Spleen (tissue), 11 donors: ENCODE measurements at regions not wholly inside any gene's neighbourhood (a gene's known extent, or its start where the extent isn't known, plus 50 kb on each side); places are given as distances from the start of the nearest gene placed in this dataset.

Source experiments
- DNase-seq: peaks from one replicate; pipeline ENCODE4 v3.0.0-alpha.2; 2020
- H3K27ac ChIP-seq, 8 donors: fragments of 200-600 bp; sonication (generic) in 7 of 8; 1 replicate in 4 of 8; 2 replicates in 4 of 8; pipeline versions ENCODE4 v1.5.0 to v1.8.0; 2016 to 2021; ENCODE audit warnings: inconsistent platforms in 4 of 8, mild to moderate bottlenecking in 4 of 8, moderate library complexity in 1 of 8
- H3K27me3 ChIP-seq, 7 donors: fragments of 200-600 bp; sonication (generic) in 6 of 7; replicated peaks in 1 of 7; 1 replicate in 4 of 7; 2 replicates in 3 of 7; pipeline versions ENCODE4 v1.5.0 to v1.8.0; 2016 to 2021; ENCODE audit warnings: inconsistent platforms in 3 of 7, mild to moderate bottlenecking in 1 of 7
- H3K36me3 ChIP-seq, 6 donors: fragments of 200-600 bp; sonication (generic) in 5 of 6; 1 replicate in 4 of 6; 2 replicates in 2 of 6; pipeline versions ENCODE4 v1.5.0 to v1.8.0; 2016 to 2021; ENCODE audit warnings: inconsistent platforms in 2 of 6
- H3K4me1 ChIP-seq, 6 donors: fragments of 200-600 bp; sonication (generic) in 5 of 6; 1 replicate in 3 of 6; 2 replicates in 3 of 6; pipeline versions ENCODE4 v1.5.0 to v1.8.0; 2016 to 2021; ENCODE audit warnings: inconsistent platforms in 3 of 6
- H3K4me3 ChIP-seq, 8 donors: fragments of 200-600 bp; sonication (generic) in 7 of 8; 1 replicate in 4 of 8; 2 replicates in 4 of 8; pipeline versions ENCODE4 v1.5.0 to v1.8.0; 2016 to 2021; ENCODE audit warnings: inconsistent platforms in 4 of 8, mild to moderate bottlenecking in 4 of 8, moderate library complexity in 2 of 8
- H3K9me3 ChIP-seq, 8 donors: fragments of 200-600 bp; sonication (generic) in 7 of 8; 1 replicate in 4 of 8; 2 replicates in 4 of 8; pipeline versions ENCODE4 v1.5.0 to v1.8.0; 2016 to 2021; ENCODE audit warnings: inconsistent platforms in 4 of 8
- CTCF ChIP-seq, 11 experiments: fragments of 200-600 bp in 7 of 11; fragments of 450-650 bp in 4 of 11; sonication (generic) in 4 of 11; IDR thresholded peaks in 8 of 11; conservative IDR thresholded peaks in 3 of 11; 1 replicate in 7 of 11; 2 replicates in 4 of 11; pipeline versions ENCODE4 v1.4.0 to v1.8.0; 2016 to 2021; ENCODE audit warnings: antibody characterized with exemption in 11 of 11, inconsistent platforms in 4 of 11, mild to moderate bottlenecking in 1 of 11
- POLR2A ChIP-seq, 3 donors: fragments of 450-650 bp; IDR thresholded peaks; one replicate each; pipeline ENCODE4 v1.5.1; 2017; ENCODE audit warnings: antibody characterized with exemption in 3 of 3, mild to moderate bottlenecking in 1 of 3
- POLR2AphosphoS5 ChIP-seq, 3 donors: sonication (generic); formaldehyde crosslinking; IDR thresholded peaks; one replicate each; pipeline ENCODE4 v1.5.1; 2017; ENCODE audit warnings: antibody characterized with exemption in 3 of 3
- WGBS, 5 donors: extraction: QIAGEN DNeasy Blood & Tissue Kit in 3 of 5; methylation state at CpG; one replicate each; pipeline versions ENCODE4 v1.1.5 to v1.1.7; 2013 to 2018; 5-methylcytosine and 5-hydroxymethylcytosine counted together
- intact Hi-C: fragments of 100-400 bp; cut with DNase I; formaldehyde crosslinking; loops from one replicate; pipeline ENCODE4 v1.15.0; 2023; ENCODE audit warnings: low total_unique reads
- donor health status: healthy with polysubstance abuse.
- donor health status: DM: no; HTN: no; CAD: no; lungs with moderate emphysema.
- donor health status: DM: no; HTN: no; CAD: no.
- donor health status: Bipolar disorder and iron deficiency.
- donor health status: healthy.
- donor health status: DM: no; HTN: no; CAD: no.
- donor health status: DM: yes; HTN: yes; CAD: no.

GRCh38 chr2:66830881-66831280 lies 396.0 kb downstream of the MEIS1 start:
- no peaks in the 10 kb centered on the region for H3K4me1 ChIP-seq

GRCh38 chr2:66832646-66833435 lies 397.9 kb downstream of the MEIS1 start:
- H3K4me1 ChIP-seq = no peaks in the 10 kb centered on the region
- no peak for DNase-seq
- no peak overlapping the region for H3K4me3 ChIP-seq
- H3K9me3 ChIP-seq = no peaks in the 10 kb centered on the region
- no peaks in the 10 kb centered on the region for H3K27me3 ChIP-seq
- no peak for TF ChIP-seq CTCF (IDR thresholded peaks at IDR 0.05 in 8 of 11, conservative IDR thresholded peaks at IDR 0.05 in 3 of 11)
- TF ChIP-seq POLR2AphosphoS5 (IDR thresholded peaks at IDR 0.05) = no peak
- TF ChIP-seq POLR2A (IDR thresholded peaks at IDR 0.05) = no peak
- H3K27ac ChIP-seq = no peak overlapping the region
- no peaks in the 10 kb centered on the region for H3K36me3 ChIP-seq
- intact Hi-C loops = no loop called here
- 53 to 76% (median 63%) methylated on average over 4 of the region's 4 CpGs for WGBS, 5 donors

More at GRCh38 chr2:66830881-66831280, 396.0 kb downstream of the MEIS1 start:
- no peaks in the 10 kb centered on the region for H3K9me3 ChIP-seq
- no peak overlapping the region for H3K27ac ChIP-seq
- no peaks in the 10 kb centered on the region for H3K36me3 ChIP-seq
- H3K4me3 ChIP-seq = no peak overlapping the region
- intact Hi-C loops = no loop called here
- TF ChIP-seq POLR2AphosphoS5 (IDR thresholded peaks at IDR 0.05) (no peak), POLR2A (IDR thresholded peaks at IDR 0.05) (no peak), CTCF (IDR thresholded peaks at IDR 0.05 in 8 of 11, conservative IDR thresholded peaks at IDR 0.05 in 3 of 11) (no peak)
- WGBS, 5 donors = 63 to 82% (median 70%) methylated on average over 3 of the region's 3 CpGs
- H3K27me3 ChIP-seq = no peaks in the 10 kb centered on the region
- no peak for DNase-seq

- no peak overlapping the region for H3K4me3 ChIP-seq
- no peaks in the 10 kb centered on the region for H3K27me3 ChIP-seq
- intact Hi-C loops = no loop called here
- H3K27ac ChIP-seq = no peak overlapping the region
- 77 to 90% (median 87%) methylated on average over 4 of the region's 4 CpGs for WGBS, 5 donors
- no peak for TF ChIP-seq POLR2AphosphoS5 (IDR thresholded peaks at IDR 0.05)
- no peak for TF ChIP-seq POLR2A (IDR thresholded peaks at IDR 0.05)
- no peak for TF ChIP-seq CTCF (IDR thresholded peaks at IDR 0.05 in 8 of 11, conservative IDR thresholded peaks at IDR 0.05 in 3 of 11)
- H3K36me3 ChIP-seq = no peaks in the 10 kb centered on the region
- no peak for DNase-seq
- no peaks in the 10 kb centered on the region for H3K9me3 ChIP-seq
- H3K4me1 ChIP-seq = no peaks in the 10 kb centered on the region
Observed at GRCh38 chr2:66834859-66835258, 399.9 kb downstream of the MEIS1 start.

- DNase-seq = no peak
- Histone ChIP-seq H3K27ac (no peak overlapping the region), H3K9me3 (no peaks in the 10 kb centered on the region), H3K36me3 (no peaks in the 10 kb centered on the region), H3K27me3 (no peaks in the 10 kb centered on the region), H3K4me1 (no peaks in the 10 kb centered on the region), H3K4me3 (no peak overlapping the region)
- no peak for TF ChIP-seq CTCF (IDR thresholded peaks at IDR 0.05 in 8 of 11, conservative IDR thresholded peaks at IDR 0.05 in 3 of 11)
- no peak for TF ChIP-seq POLR2AphosphoS5 (IDR thresholded peaks at IDR 0.05)
- TF ChIP-seq POLR2A (IDR thresholded peaks at IDR 0.05) = no peak
- 83 to 91% (median 88%) methylated on average over 1 of the region's 1 CpG for WGBS, 5 donors
- intact Hi-C loops = no loop called here
Observed at GRCh38 chr2:66836851-66837250, 401.9 kb downstream of the MEIS1 start.
